ENCODE measurements at regions not wholly inside any gene's neighbourhood (a gene's known extent, or its start where the extent isn't known, plus 50 kb on each side); places are given as distances from the start of the nearest gene placed in this dataset.

DNA sequence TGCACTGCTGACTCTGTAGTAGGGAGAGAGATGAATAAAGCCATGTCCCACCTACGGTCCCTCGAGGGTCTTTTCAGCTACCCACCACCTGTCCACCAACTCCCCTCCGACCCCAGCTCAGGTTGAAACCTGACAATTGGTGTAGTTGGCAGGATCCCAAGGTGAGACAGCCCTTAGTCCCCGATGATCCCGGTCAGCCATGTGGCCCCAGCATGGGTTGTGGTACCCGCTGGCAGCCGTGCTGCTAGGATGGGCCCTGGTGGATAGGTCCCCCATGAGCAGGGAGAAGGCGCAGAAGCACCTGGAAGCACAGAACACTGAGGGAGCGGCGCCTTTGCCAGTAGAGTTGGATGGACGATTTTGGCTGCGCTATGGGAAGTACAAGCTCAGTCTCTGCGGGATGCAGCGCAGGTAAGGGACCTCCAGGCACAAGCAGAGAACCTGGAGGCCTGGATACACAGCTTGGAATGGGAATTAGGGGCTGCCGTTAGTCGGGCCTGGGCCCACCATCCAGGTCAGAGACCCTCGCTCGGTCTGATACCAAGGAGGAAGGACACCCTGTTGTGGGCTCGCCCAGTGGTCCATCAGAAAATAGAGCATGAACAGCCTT is 694.6 kb upstream of the AGA start:
- Histone ChIP-seq H3K4me3 (no peak overlapping the region), H3K27me3 (no peaks in the 10 kb centered on the region), H3K36me3 (no peaks in the 10 kb centered on the region), H3K9me3 (peaks cover 0 to 47% (median 0%) of the 10 kb centered on the region in 11 donors), H3K27ac (no peak overlapping the region), H3K4me1 (no peaks in the 10 kb centered on the region)
- intact Hi-C loops (cut with DNase I), result no loop called here
- ATAC-seq (no peak), DNase-seq (no peak)
- 91% methylated on average over 19 of the region's 19 CpGs for WGBS, 2 donors
- TF ChIP-seq, protein P1, sequence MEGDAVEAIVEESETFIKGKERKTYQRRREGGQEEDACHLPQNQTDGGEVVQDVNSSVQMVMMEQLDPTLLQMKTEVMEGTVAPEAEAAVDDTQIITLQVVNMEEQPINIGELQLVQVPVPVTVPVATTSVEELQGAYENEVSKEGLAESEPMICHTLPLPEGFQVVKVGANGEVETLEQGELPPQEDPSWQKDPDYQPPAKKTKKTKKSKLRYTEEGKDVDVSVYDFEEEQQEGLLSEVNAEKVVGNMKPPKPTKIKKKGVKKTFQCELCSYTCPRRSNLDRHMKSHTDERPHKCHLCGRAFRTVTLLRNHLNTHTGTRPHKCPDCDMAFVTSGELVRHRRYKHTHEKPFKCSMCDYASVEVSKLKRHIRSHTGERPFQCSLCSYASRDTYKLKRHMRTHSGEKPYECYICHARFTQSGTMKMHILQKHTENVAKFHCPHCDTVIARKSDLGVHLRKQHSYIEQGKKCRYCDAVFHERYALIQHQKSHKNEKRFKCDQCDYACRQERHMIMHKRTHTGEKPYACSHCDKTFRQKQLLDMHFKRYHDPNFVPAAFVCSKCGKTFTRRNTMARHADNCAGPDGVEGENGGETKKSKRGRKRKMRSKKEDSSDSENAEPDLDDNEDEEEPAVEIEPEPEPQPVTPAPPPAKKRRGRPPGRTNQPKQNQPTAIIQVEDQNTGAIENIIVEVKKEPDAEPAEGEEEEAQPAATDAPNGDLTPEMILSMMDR (IDR thresholded peaks at IDR 0.05), result no peak

DNA sequence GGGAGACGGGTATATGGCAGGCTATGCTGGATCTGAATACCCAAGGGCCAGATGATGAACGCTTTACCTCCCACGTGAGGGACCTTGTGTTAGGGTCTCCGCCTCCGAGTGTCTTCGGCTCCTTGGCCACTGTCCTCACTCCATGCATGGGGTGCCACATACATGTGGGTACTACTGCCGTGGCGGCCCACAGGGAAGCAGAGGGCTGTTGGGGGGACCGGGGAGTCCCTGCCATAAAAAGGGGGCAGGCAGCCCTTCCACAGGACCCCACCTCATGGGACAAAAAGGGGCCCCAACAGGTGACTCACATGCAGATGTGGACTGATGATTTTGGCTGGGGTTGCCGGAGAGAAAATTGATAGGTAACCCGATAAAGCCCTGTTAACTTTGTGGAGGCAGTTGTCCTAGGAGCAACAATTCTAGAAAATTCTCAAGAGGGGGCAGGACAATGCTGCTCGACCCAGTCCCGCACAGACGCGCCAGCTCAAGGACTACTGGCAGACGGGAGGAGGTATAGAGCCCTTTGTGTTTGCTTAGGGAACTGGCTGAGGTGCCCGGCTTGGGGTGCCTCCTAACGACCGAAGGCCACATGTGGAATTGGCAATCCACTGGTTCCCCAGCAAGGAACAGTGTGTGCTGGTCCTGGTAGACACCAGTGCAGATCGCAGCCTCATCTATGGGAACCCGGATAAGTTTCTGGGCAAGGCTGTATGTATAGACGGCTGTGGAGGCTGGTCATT is 695.7 kb upstream of the AGA start:
- H3K4me1 ChIP-seq, result no peaks in the 10 kb centered on the region
- H3K9me3 ChIP-seq, result peaks cover 0 to 57% (median 0%) of the 10 kb centered on the region in 11 donors
- DNase-seq (no peak), ATAC-seq (peak in 1 of 8 donors; percentile 14)
- no peak overlapping the region for H3K27ac ChIP-seq
- 93% methylated on average over 22 of the region's 22 CpGs for WGBS, 2 donors
- TF ChIP-seq, protein P1 (IDR thresholded peaks at IDR 0.05), result no peak
- H3K27me3 ChIP-seq, result no peaks in the 10 kb centered on the region
- H3K4me3 ChIP-seq, result no peak overlapping the region
- intact Hi-C loops (cut with DNase I), result no loop called here
- H3K36me3 ChIP-seq, result no peaks in the 10 kb centered on the region

DNA sequence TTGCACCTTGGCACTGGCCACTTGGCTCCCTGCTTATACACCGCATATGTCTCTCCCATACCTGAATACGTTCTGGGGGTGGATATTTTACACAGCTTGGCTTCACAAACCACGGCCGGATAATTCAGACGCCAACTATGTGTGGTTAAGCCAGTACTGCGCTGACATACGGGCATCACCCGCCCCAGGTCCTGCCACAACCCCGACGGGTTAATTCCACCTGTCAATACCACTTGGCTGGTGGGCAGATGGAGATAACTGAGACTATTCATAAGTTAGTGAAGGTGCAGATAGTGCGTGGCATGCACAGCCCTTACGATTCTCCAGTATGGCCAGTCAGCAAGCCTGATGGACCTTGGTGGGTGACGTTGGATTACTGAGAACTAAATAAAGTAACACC is 696.3 kb upstream of the AGA start:
- ATAC-seq, result peak in 1 of 8 donors; percentile 9
- Histone ChIP-seq H3K9me3 (peaks cover 0 to 60% (median 0%) of the 10 kb centered on the region in 11 donors), H3K4me3 (no peak overlapping the region), H3K27me3 (no peaks in the 10 kb centered on the region), H3K27ac (no peak overlapping the region), H3K36me3 (no peaks in the 10 kb centered on the region), H3K4me1 (no peaks in the 10 kb centered on the region)
- DNase-seq, result no peak
- TF ChIP-seq, protein P1 (IDR thresholded peaks at IDR 0.05), result no peak
- 78 to 87% methylated on average over 13 of the region's 13 CpGs for WGBS, 2 donors
- intact Hi-C loops (cut with DNase I), result no loop called here

DNA sequence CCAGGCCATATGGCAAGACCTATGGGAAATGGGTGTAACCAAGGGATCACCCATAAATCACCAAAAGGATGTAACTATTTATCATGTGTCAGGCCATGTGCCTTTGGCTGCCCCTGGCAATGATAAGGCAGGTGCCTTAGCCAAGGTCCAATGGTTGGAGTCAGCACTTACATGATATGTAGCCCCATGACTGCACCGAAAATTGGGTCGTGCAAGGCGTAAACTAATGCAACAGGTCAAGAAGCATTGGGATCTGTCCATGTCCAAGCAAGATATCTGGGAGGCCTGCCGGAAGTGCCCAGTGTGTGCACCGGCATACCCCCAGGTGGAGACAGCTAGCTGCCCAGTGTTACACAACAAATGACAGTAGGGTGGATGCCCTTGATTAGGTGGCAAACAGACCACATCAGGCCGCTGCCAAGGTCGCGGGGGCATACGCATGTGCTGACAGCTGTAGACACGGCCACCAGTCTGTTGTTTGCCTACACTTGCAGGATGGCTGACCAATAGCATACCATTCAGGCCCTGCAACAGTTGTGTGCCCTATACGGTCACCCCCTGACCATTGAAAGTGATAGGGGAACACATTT is 698.2 kb upstream of the AGA start:
- TF ChIP-seq, protein P1 (IDR thresholded peaks at IDR 0.05), result no peak
- 94 to 96% methylated on average over 11 of the region's 11 CpGs for WGBS, 2 donors
- no peaks in the 10 kb centered on the region for H3K27me3 ChIP-seq
- ATAC-seq (no peak), DNase-seq (no peak)
- H3K4me1 ChIP-seq, result no peaks in the 10 kb centered on the region
- H3K27ac ChIP-seq, result no peak overlapping the region
- no peak overlapping the region for H3K4me3 ChIP-seq
- intact Hi-C loops (cut with DNase I), result no loop called here
- no peaks in the 10 kb centered on the region for H3K36me3 ChIP-seq
- H3K9me3 ChIP-seq, result peaks cover 0 to 60% (median 0%) of the 10 kb centered on the region in 11 donors
